SK-N-SH (cell line): ENCODE measurements at regions not wholly inside any gene's neighbourhood (a gene's known extent, or its start where the extent isn't known, plus 50 kb on each side); places are given as distances from the start of the nearest gene placed in this dataset.

Source experiments
- CTCF ChIA-PET: fragments of 300-600, 350-600 bp; formaldehyde crosslinking; extraction: SDS; loops from one replicate; lab custom pipeline; 2021; lab: Yijun Ruan, JAX
- POLR2A ChIA-PET: fragments of 350-600 bp; sonication (Branson Sonifier 250); formaldehyde crosslinking; extraction: SDS; loops from one replicate; lab custom pipeline; 2020; ENCODE audit warnings: antibody characterized with exemption, inconsistent platforms; lab: Yijun Ruan, JAX
- DNase-seq: peaks from one replicate; pipeline ENCODE4 v3.0.0; 2012
- H2AFZ ChIP-seq: fragments of 200-600 bp; sonication (generic); 2 replicates; pipeline ENCODE4 v1.8.1; 2016; ENCODE audit warnings: antibody characterized with exemption, mild to moderate bottlenecking, low read depth
- H3F3A ChIP-seq: fragments of 200-600 bp; sonication (generic); replicated peaks from 2 replicates; pipeline ENCODE3; 2016; ENCODE audit warnings: antibody characterized with exemption, mild to moderate bottlenecking; ENCODE audit not compliant: insufficient read depth
- H3K27ac ChIP-seq, 2 experiments: fragments of 200-500 bp in 1 of 2; fragments of 200-600 bp in 1 of 2; sonication (Bioruptor generic) in 1 of 2; sonication (generic), shearing (Covaris generic) in 1 of 2; 2 replicates each; pipeline versions ENCODE4 v1.5.1 to v1.6.1; 2014 to 2016; ENCODE audit warnings: low read depth in 2 of 2, inconsistent platforms in 1 of 2, low read length in 1 of 2, mild to moderate bottlenecking in 1 of 2, mixed read lengths in 1 of 2
- H3K27me3 ChIP-seq: fragments of 200-600 bp; sonication (generic), shearing (Covaris generic); 2 replicates; pipeline ENCODE4 v1.6.1; 2016; ENCODE audit warnings: mixed run types; ENCODE audit not compliant: insufficient read depth
- H3K36me3 ChIP-seq, 2 experiments: fragments of 200-500 bp in 1 of 2; fragments of 200-600 bp in 1 of 2; sonication (Bioruptor generic) in 1 of 2; sonication (generic) in 1 of 2; replicated peaks in 1 of 2; 2 replicates each; pipeline versions ENCODE3 to v1.5.1; 2014 to 2016; ENCODE audit warnings: low read length in 1 of 2, mild to moderate bottlenecking in 1 of 2; ENCODE audit not compliant: insufficient read depth in 2 of 2, control insufficient read depth in 1 of 2
- H3K4me1 ChIP-seq, 2 experiments: fragments of 200-500 bp in 1 of 2; fragments of 200-600 bp in 1 of 2; sonication (Bioruptor generic) in 1 of 2; sonication (generic), shearing (Covaris generic) in 1 of 2; 2 replicates each; pipeline versions ENCODE4 v1.5.1 to v1.6.1; 2014 to 2016; ENCODE audit warnings: low read depth in 1 of 2, low read length in 1 of 2, mixed run types in 1 of 2; ENCODE audit not compliant: insufficient read depth in 2 of 2, control insufficient read depth in 1 of 2
- H3K4me2 ChIP-seq: fragments of 200-600 bp; sonication (generic), shearing (Covaris generic); 2 replicates; pipeline ENCODE4 v1.6.1; 2017; ENCODE audit warnings: mixed run types
- H3K4me3 ChIP-seq, 2 experiments: fragments of 200-500 bp in 1 of 2; fragments of 200-600 bp in 1 of 2; sonication (Bioruptor generic) in 1 of 2; sonication (generic), shearing (Covaris generic) in 1 of 2; 2 replicates each; pipeline versions ENCODE4 v1.5.1 to v1.8.1; 2014 to 2016; ENCODE audit warnings: low read depth in 2 of 2, inconsistent platforms in 1 of 2, low read length in 1 of 2, mild to moderate bottlenecking in 1 of 2, mixed read lengths in 1 of 2, moderate library complexity in 1 of 2
- H3K79me2 ChIP-seq: fragments of 200-600 bp; sonication (generic); 2 replicates; pipeline ENCODE4 v1.8.1; 2017; ENCODE audit warnings: mild to moderate bottlenecking; ENCODE audit not compliant: insufficient read depth
- H3K9ac ChIP-seq: fragments of 200-600 bp; sonication (generic); 2 replicates; pipeline ENCODE4 v1.6.1; 2017; ENCODE audit warnings: mixed run types
- H3K9me2 ChIP-seq: fragments of 200-600 bp; sonication (generic); 2 replicates; pipeline ENCODE4 v1.6.1; 2017; ENCODE audit warnings: mixed run types
- H3K9me3 ChIP-seq: fragments of 200-600 bp; sonication (generic); 2 replicates; pipeline ENCODE4 v1.6.1; 2017; ENCODE audit warnings: mixed run types, mild to moderate bottlenecking, moderate library complexity
- H4K20me1 ChIP-seq: fragments of 200-600 bp; sonication (generic); 2 replicates; pipeline ENCODE4 v1.6.1; 2017; ENCODE audit warnings: mild to moderate bottlenecking, mixed run types; ENCODE audit not compliant: insufficient read depth
- ELF1 ChIP-seq: IDR thresholded peaks from 2 replicates; pipeline ENCODE4 v1.4.0; 2012
- FOXJ3 ChIP-seq: sonication (generic); formaldehyde crosslinking; IDR thresholded peaks from 2 replicates; pipeline ENCODE4 v1.5.1; 2020; ENCODE audit warnings: mild to moderate bottlenecking, missing genetic modification reagents
- FOXM1 ChIP-seq: IDR thresholded peaks from 2 replicates; pipeline ENCODE4 v1.4.0; 2012; ENCODE audit warnings: low read depth, mild to moderate bottlenecking
- GATA2 ChIP-seq: sonication (generic); formaldehyde crosslinking; IDR thresholded peaks from 2 replicates; pipeline ENCODE4 v1.5.0; 2020; ENCODE audit warnings: mild to moderate bottlenecking, missing genetic modification reagents
- IRF3 ChIP-seq: fragments of 150-350 bp; IDR thresholded peaks from 2 replicates; pipeline ENCODE4 v1.6.1; 2016; ENCODE audit warnings: mild to moderate bottlenecking, low read depth, low read length
- MAX ChIP-seq: IDR thresholded peaks from 2 replicates; pipeline ENCODE4 v1.4.0; 2012; ENCODE audit warnings: low read depth
- MEF2A ChIP-seq: IDR thresholded peaks from 2 replicates; pipeline ENCODE4 v1.4.0; 2012; ENCODE audit warnings: low read depth, borderline replicate concordance
- MXI1 ChIP-seq: IDR thresholded peaks from 2 replicates; pipeline ENCODE4 v1.6.1; 2012; ENCODE audit warnings: mild to moderate bottlenecking, low read depth, low read length, improper control_type of control experiment
- NRF1 ChIP-seq: IDR thresholded peaks from 2 replicates; pipeline ENCODE4 v1.6.1; 2012; ENCODE audit warnings: low read depth, mild to moderate bottlenecking, low read length
- POLR2AphosphoS5 ChIP-seq: IDR thresholded peaks from 2 replicates; pipeline ENCODE4 v1.6.1; 2012; ENCODE audit warnings: low read depth, low read length
- RFX5 ChIP-seq: IDR thresholded peaks from 2 replicates; pipeline ENCODE4 v1.6.1; 2012; ENCODE audit warnings: mild to moderate bottlenecking, improper control_type of control experiment, low read length
- TCF12 ChIP-seq: IDR thresholded peaks from 2 replicates; pipeline ENCODE4 v1.4.0; 2012
- TEAD4 ChIP-seq: IDR thresholded peaks from 2 replicates; pipeline ENCODE4 v1.4.0; 2012; ENCODE audit warnings: mild to moderate bottlenecking, borderline replicate concordance; ENCODE audit not compliant: insufficient read depth
- USF1 ChIP-seq: IDR thresholded peaks from 2 replicates; pipeline ENCODE4 v1.4.0; 2012; ENCODE audit warnings: low read depth, borderline replicate concordance
- YY1 ChIP-seq: IDR thresholded peaks from 2 replicates; pipeline ENCODE4 v1.4.0; 2012; ENCODE audit warnings: low read depth, mild to moderate bottlenecking
- WGBS: methylation state at CpG from one replicate; pipeline ENCODE4 v1.1.6; 2017; ENCODE audit warnings: low lambda C conversion rate; 5-methylcytosine and 5-hydroxymethylcytosine counted together
- TF ChIP-seq, protein P1 (sequence below): IDR thresholded peaks from 2 replicates; pipeline ENCODE4; 2012

DNA sequence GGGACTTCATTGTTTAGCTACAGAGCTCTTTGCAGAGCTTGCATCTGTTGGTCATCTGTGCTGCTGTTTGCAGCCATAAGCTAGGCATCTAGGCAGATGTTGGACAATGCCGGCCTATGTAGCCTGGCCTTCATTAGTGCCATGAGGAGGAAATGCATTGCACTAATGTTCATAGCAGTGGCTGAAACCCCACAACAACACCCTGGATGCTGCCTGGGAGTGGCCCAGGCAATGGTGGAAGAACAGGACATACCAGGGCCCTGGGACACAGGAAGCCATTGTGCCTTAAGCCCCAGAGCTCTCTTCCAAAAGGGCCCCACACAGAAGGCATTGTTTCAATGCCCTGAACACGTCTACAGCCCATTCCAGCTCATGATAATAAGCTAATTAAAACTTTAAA lies 131.5 kb upstream of the LYZL1 start:
- WGBS = 85% methylated on average over 2 of the region's 2 CpGs
- H3K4me2 ChIP-seq = no peak overlapping the region
- H3F3A ChIP-seq = peaks cover 22% of the 10 kb centered on the region
- no peak for DNase-seq
- no peak overlapping the region for H3K4me3 ChIP-seq
- no peak overlapping the region for H2AFZ ChIP-seq
- no peaks in the 10 kb centered on the region for H3K9me2 ChIP-seq
- ChIA-PET POLR2A (no interaction called here), CTCF (interaction anchor here (0.7 to 2.3 kb wide), 5 partner anchors 9 to 494 kb away, joined by 4 to 11 read pairs (median 5); no protein-coding TSS in a partner anchor)
- TF ChIP-seq POLR2AphosphoS5 (no peak), FOXJ3 (CRISPR knock-in tag) (no peak), FOXM1 (no peak), ELF1 (no peak), USF1 (no peak), IRF3 (no peak), YY1 (no peak), TCF12 (no peak), MXI1 (no peak), NRF1 (no peak), MAX (no peak), TEAD4 (no peak), MEF2A (no peak), GATA2 (CRISPR knock-in tag) (no peak), RFX5 (no peak)
- TF ChIP-seq, protein P1, sequence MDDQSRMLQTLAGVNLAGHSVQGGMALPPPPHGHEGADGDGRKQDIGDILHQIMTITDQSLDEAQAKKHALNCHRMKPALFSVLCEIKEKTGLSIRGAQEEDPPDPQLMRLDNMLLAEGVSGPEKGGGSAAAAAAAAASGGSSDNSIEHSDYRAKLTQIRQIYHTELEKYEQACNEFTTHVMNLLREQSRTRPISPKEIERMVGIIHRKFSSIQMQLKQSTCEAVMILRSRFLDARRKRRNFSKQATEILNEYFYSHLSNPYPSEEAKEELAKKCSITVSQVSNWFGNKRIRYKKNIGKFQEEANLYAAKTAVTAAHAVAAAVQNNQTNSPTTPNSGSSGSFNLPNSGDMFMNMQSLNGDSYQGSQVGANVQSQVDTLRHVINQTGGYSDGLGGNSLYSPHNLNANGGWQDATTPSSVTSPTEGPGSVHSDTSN = no peak
- no peaks in the 10 kb centered on the region for H3K27me3 ChIP-seq
- H3K9me3 ChIP-seq = no peaks in the 10 kb centered on the region
- no peaks in the 10 kb centered on the region for H3K36me3 ChIP-seq
- H4K20me1 ChIP-seq = no peaks in the 10 kb centered on the region
- H3K4me1 ChIP-seq = peaks cover 6 to 15% of the 10 kb centered on the region in 2 experiments; a peak in 3 of 4 replicates
- H3K79me2 ChIP-seq = no peaks in the 10 kb centered on the region
- no peak overlapping the region for H3K9ac ChIP-seq
- no peak overlapping the region for H3K27ac ChIP-seq

GRCh38 chr10:29158066-29158465 lies 130.8 kb upstream of the LYZL1 start:
- CTCF ChIA-PET = interaction anchor here (0.6 to 2.3 kb wide), 6 partner anchors 27 to 496 kb away, joined by 3 to 11 read pairs (median 4); no protein-coding TSS in a partner anchor
- Histone ChIP-seq H3K4me2 (no peak overlapping the region), H3K27ac (no peak overlapping the region), H3K9ac (no peak overlapping the region), H4K20me1 (no peaks in the 10 kb centered on the region), H3K9me2 (no peaks in the 10 kb centered on the region), H3K36me3 (no peaks in the 10 kb centered on the region), H3K4me1 (peaks cover 6 to 15% of the 10 kb centered on the region in 2 experiments; a peak in 3 of 4 replicates), H2AFZ (no peak overlapping the region), H3F3A (peaks cover 22% of the 10 kb centered on the region), H3K9me3 (no peaks in the 10 kb centered on the region), H3K4me3 (no peak overlapping the region), H3K79me2 (no peaks in the 10 kb centered on the region), H3K27me3 (no peaks in the 10 kb centered on the region)
- no peak for TF ChIP-seq FOXJ3 (CRISPR knock-in tag)
- TF ChIP-seq TCF12 = no peak
- WGBS = 92% methylated on average over 4 of the region's 4 CpGs
- POLR2A ChIA-PET = no interaction called here
- DNase-seq = no peak
